Right forelimb (tissue), 1 donor: ENCODE measurements at regions not wholly inside any gene's neighbourhood (a gene's known extent, or its start where the extent isn't known, plus 50 kb on each side); places are given as distances from the start of the nearest gene placed in this dataset.

ENCODE experiments used
- DNase-seq: peaks from one replicate; pipeline ENCODE4 v3.0.0-alpha.2; 2018

DNA sequence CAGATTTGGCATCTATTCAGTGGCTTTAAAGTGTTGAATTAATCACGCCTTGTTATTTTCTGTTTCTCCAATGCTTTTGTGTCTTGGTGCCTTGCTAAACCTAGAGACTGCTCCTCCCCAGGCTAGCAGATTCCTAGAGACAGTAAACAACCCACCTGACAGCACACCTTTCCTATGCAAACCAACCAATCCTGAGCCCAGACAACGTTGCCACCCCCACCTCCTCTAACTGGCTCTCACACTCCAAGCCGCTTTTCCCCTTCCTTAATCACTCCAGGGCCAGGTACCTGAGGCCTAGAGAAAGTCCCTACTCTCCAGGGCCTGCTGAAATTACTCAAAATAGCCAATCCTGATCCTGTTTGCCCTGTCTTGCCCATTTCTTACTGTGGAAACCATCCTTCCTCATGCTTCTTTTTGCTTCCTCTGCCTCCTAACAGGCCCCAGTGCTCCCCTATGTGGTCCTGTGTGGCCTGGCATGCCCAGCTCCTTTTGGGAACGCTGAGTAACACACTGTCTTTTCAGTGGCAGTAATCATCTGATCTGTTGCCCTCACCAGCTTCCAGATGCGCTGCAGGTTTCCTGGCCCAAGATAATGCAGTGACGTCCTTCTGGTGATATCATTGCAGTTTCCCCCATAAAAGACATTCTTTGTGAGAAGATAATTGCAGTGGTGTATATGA lies 53.4 kb downstream of the GAS1 start:
- no peak for DNase-seq

DNA sequence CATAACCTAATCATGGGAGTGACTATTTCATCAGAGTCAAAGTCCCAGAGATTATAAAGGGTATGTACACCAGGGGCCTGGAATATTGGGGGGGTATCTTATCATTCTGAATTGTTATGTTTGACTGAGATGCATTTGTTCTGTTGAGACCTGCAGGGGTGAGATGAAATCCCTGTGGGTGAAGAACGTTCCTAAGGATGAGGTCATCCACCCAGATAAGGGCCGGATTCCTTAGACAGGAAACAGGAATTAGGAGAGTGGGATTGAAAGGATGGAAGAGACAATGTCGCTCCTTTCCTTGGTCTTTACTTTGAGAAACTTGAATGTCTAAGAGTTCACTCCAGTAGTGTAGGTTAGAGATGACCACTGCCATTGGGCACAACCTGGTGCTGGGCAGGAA lies 54.7 kb downstream of the GAS1 start:
- DNase-seq = no peak

DNA sequence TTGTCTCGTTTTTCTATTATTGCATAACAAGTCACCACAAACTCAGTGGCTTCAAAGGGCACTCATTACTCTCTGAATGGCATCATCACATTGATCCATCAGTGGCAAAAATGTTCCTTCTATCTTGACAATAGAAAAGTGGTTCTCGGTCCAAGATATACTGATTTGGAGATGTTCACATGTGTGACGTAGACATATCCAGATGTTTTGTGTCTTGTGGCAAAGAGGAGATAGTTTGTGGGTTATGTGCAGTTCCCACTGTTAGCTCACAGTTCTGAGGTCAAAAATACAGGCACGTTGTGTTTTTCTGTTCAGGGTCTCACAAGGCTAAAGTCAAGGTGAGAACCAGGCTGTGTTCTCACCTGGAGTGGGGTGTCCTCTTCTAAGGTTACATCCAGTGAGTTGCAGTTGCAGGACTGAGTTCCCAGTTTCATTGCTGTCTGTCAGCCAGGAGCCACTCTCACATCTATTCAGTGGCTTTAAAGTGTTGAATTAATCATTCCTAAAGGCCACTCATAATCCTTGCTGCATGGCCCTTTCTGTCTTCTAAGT lies 55.3 kb downstream of the GAS1 start:
- DNase-seq = no peak

DNA sequence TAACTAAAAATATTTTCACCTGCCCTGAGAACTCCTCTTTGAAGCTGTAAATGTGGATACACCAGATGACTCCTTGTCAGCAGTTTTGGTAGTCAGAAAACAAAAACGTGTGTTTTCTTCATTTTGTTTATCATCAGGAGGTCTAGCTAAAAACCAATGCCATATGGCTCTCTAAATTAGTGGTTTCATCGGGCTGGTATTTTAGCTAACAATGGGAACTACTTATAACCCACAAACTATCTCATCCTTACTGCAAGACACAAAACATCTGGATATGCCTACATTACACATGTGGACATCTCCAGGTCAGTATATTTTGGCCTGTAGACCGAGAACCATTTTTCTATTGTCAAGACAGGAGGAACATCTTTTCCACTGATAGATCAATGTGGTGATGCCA lies 56.2 kb downstream of the GAS1 start:
- DNase-seq = no peak

DNA sequence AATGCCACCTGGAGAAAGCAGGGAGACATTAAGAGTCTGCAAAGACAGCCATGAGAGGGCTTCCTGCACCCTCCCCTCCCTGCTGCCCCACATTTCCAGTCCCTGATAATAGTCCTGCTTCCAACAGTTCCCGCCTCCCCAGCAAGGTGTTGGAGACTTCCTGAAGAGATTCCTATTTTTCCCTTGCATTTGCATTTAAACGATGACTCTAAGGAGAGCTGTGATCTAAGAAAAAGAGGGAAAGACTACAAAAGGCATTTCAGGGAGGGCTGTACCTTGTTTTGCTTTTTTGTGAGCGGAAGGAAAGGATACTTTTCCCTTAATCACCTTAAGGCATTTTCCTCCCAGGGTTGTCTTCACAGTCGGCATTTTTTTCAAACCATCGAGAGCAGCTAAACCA lies 62.1 kb downstream of the GAS1 start:
- no peak for DNase-seq

DNA sequence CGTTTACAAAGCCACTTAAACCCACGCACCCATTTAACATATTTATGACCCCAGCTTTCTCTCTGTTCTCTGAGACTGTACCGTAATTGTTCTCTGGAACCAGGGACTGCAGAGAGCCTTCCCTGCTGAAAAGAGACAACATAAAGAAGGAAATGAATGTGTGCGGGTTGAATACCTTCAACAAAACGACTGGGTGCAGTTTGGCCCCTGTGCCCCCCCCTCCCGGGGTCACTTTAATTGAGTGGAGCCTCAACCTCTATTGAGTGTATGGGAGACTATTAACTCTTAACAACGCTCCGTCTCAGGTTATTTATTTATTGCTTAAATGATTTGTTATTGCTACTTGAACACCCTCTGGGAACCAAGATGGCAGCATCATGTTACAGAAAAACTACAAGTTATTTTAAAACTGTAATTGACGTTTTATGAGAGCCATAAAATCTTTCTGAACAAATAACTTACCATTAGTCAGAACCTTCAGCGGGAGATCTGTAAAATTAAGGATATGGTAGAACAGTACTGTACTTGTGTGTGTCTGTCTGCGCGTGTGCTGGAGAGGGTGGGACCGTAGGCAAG lies 70.6 kb downstream of the GAS1 start:
- no peak for DNase-seq

DNA sequence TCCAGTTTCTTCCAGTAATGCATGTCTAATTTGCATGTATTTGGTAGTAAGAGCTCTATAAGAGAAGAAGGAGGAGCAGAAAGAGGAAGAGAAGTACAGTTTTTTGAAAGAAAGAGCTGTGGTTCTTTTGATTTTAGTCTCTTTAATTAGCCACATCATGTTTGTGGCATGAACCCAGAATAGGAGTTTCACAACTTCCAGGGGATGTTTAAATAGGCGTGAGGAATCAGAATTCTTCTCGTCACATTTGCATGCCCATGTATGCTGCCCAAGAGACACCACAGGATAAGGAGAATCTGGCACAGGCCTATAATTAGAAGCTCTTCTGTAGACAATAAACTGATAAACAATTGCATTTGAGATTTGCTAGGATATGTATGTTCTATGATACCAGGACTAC lies 78.7 kb downstream of the GAS1 start:
- no peak for DNase-seq

DNA sequence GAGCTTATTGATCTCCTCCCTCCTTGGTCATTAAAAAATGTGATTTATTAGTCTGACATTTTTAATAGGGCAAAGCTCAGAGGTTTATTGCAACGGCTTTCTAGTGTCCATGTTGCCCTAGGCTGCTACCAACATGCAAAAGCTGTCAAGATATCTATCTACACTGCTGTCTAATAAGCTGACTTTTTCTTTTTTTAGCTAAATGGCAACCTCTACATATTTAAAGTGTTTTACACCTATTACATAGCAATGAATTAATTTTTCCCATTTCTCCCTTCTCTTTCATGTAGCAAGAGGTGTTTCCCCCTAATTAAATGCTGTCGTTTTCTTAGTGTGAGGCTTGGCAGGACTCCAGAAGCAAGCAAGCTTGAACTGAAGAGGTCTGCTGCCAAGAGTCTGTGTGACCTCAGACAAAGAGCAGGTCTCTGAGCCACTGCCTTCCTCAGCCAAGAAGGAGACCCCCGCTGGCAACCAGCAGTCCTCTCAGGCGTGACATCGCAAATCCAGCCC lies 79.4 kb downstream of the GAS1 start:
- DNase-seq = no peak

DNA sequence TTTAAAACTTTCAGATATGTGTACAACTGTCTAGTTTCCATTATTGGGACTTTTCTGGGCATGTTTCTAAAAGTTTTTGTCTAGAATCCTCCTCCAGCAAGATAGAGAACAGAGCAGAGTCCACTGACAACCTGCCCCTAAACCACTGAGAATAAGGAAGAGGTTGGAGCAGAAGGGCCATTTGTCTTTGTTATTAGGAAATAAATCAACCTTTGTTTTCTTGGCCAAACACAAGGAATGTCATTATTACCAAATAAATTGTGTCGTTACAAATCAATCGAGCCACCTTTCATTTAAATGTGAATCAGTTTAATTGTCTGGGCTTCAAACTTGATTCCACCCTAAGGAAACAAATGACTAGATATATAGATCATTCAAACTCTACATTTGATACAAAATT lies 81.4 kb downstream of the GAS1 start:
- DNase-seq = no peak

DNA sequence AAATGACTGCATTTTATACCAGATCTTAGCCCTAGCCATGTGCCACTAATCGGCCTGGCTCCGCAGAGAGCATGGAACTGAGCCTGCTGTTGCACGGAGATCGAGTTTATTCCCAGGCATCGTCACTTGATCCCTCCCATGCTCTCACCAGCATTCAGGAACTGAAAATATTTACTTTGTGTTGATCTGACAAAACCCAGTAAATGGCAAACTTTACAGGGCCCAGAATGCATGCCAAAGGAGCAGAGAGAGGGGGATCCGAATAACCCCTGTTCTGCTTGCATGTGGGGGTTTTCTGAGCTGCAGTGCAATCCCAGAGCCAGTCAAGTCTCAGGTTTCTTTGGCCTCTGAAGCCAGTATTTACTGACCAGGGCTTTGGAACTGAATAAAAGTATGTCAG lies 87.3 kb downstream of the GAS1 start:
- DNase-seq = peak; percentile 48

DNA sequence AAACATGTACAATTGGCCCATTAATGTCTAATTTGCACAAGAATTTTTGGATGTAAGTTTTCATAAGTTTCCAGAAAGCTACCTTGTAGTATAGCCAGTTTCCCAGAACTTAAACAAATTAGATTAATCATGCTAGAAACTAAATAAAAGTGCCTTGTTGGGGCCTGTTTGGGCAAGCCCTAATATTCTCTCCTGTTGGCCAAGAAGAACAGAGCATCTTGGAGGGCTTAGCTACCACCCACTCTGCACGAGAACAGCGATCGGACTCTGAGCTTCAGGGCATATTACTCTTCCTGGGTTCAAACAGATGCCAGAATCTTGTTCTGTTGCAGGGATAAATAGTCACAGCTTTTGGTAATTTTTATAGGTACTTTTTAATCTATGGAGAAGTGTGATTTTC lies 88.2 kb downstream of the GAS1 start:
- DNase-seq = no peak

DNA sequence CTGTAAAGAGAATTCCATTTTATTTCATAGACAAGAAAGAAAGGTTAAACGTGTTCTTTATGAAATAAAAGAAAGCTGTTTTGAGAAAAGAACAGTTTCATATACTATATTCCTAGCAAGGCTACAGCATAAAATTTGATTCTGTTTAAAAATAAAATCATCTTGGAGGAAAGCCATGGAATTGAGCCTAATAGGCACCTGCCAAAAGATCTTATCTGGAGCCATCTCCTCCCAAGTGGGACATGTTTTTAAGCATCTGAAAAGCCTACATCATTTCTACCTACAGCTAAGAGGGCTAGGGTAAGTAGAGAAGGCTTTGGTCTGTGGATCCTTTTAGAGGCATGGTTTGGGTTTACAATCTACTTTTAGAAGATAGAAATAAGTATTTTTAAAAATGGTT lies 89.3 kb downstream of the GAS1 start:
- no peak for DNase-seq

DNA sequence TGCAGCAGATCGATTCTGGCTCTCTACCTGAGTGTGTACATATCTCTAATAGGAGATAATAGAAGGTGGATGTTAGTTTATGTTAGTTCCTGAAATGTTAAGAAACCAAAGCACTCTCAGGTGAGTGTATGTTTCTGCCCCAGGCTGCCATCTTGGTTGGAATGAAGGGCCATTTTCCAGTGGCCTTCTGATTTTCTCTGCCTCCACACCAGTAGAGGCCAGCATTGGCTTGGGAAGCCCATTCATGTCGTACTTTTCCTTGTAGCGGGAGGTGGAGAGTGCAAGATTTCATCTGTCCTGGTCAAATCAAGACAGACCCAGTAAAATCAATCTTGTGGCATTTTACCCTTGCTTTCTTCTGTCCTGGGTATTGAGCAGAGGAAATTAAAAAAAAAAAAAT lies 91.0 kb downstream of the GAS1 start:
- DNase-seq = no peak

DNA sequence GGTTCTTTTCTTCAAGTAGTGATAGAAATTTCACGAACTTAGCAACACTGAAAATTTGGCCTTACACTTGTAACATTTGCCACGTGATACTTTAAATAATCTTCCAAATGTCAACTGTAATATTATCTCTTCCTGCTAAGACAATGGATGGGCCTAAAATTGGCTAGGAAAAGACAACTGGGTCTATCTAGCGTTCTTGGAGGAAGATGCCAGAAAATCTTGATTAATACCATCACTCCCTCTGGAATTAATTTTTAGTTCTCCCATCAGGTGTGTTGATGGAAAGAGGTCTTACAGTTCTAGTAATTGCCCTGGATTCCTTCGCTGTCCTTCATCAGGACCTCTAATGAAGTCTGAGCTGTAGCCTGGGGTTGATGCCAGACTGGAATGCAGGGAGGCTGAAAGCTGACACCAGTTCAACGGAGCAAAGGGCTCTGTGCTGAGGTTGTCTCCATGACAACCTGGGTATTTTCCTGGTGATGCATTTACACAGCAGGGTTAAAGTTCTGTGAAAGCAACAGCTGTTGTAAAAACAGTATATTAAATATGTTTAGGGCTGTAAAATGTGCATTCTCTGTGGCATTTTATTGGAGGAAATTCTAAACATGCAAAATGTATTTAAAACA lies 92.3 kb downstream of the GAS1 start:
- peak; percentile 74 for DNase-seq

DNA sequence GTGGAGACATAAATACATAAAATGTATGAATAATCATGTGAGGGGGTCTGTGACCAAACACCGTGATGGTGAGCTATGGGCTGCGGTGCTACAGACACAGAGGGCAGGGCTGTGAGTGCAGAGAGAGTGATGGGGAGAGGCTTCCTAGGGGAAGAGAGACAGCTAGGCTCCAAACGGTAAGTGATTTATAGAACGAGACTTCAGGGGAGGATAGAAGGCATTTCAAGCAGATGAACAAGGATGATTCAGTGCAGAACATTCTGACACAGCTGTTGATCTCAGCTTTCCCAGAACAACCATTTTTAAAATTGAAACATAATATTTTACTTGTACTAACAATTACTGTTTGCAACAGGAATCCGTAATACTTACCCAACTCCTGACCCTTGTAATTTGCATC lies 100.7 kb downstream of the GAS1 start:
- DNase-seq = no peak

DNA sequence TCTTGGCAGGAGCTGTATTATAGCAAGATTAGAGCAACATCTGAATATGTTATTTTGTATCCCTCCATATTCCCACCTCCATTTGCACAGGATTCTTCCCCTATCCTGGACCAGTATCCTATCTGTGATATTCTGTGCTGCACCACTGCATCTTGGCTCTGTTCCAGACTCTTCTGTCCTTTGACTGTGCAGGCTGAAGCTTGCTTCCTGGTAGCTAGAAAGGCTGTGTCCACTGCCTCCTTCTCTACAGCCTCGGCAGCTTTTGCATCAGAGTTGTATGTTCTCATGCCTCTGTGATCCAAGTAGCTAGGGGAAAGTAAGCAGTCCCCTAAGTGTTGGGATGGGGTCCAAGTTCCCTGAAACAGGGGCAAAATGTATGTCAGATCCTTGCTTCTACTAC lies 104.1 kb downstream of the GAS1 start:
- no peak for DNase-seq

DNA sequence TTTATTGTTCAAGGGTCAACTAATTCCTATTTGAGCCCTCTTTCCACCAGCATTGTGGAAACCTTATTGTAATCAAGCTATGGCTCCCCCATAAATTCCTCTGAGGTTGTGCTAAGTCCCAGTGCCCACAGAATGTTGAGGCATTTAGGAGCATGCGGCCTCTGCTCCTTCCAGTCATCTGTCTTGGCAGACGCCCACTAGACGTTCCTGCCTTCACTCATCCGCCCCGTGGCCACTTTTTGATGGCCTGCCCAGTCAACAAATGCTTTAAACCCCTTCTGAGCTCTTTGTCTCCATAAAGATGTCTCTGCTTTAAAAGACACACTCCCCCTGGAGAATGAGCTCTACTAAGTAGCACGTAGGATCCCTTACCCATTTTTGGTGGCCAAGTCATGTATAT lies 104.7 kb downstream of the GAS1 start:
- DNase-seq = no peak

DNA sequence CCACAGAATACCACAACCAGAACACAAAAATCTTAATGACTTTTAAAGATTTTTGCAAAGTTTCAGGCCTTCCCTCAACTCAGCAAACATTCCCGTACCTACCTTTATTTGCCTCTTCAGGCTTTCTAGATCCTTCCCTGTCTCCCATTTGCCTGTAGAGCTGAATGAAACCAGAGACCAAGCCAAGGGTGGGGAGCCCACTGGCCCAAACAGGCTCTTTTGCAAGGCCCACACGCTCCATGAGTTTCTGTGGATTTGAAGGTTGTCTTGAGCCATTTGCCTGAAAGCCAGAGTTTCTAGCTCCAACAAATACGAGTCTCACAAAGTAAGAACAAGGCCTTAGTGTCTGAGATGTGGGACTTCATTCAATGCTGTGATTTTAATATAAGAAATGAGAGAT lies 107.8 kb downstream of the GAS1 start:
- no peak for DNase-seq

DNA sequence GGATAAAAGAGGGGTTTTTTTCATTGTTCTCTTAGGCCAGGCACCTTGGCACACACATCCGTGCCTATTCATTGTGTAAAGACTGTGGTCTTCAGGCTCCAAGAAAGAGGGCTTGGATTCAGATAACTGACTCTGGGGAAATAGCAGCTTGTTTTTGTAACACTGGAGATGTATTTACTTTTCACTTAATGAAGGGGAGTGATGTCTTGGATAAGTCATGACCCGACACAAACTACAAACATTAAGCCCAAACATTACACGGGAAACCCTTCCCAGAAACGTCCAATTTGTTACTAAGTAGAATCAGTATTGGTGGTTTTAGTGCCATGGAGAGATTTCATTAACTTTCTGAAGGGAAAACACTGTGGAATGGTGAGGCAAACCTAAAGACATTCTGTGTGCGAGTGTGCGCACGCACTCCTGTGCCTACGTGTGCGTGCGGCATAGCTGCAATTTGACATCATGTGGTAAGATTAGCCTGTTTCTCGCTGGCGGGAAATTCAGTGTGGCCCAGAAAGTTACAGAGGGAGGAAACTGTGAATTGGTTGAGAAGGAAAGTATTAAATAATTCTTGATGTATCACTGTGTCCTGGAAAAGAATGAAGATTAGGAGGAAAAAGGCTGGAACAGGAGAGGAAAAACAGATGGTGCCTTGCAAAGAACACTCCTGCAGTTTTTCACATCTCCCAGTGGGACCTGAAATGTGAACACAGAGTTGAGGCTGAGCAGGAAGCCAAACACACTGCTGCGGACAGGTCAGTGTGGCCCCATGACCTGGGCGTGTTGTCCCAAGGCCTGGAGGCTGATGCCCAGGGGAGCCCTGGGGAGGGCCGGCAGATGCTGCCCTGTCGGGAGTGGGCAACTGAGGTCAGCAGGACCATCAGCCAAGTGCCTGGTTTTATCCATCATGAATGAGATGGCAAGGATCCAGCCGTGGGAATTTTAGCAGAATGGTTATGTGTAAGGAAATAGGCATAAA lies 108.5 kb downstream of the GAS1 start:
- no peak for DNase-seq

DNA sequence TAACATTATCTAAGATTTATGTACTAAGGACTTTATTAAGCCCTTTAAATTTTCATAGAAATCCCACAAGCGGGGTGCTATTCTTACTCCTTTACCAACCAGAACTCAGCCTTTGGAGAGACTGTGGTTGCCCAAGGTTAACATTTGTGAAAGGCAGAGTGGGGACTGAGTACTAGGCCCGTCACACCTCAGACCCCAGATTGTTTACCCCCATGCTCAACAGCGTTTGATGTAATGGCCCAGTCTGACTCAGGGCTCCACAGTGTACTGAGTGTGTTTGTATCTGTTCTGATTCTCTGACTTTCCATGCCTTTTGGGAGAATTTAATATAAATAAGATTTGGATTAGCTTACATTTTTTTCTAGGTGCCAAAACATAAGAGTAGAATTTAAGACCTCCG lies 110.0 kb downstream of the GAS1 start:
- DNase-seq = no peak

DNA sequence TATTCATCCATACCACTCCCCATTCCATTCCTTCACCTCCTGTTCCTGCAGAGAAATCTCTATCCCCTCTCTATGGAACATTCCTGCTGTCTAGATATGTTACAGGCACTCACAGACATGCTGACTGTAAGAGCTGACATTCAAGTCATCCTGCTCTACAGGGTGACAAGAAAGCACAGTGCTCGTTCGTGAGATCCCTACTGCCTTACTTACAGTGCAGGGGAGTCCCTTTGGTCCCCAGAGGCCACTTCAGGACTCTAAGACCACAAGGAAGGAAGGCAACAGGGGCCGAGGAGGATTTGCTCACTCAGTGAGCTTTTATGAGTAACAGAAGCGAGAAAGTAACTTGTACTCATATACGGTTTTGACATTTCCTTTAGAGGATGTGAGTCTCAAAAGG lies 110.5 kb downstream of the GAS1 start:
- no peak for DNase-seq

DNA sequence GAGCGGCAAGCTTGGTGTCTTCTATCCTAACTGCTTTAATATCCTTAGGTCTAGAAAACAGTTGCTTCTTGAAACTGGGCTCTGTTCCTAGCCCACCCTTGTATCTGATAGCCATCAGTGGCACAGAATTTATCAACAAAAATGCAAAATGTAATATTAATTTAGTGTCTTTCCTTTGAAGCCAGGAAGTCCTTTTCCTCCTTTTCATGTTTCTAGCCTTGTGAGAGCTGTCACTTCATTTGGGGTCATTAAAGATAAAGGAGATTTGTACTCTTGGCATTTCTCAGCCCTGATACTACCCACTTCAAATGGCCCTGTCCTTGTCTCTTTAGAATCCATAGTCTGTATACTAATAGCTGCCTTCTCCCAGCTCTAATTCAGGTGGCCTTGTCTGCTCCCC lies 111.0 kb downstream of the GAS1 start:
- DNase-seq = no peak

DNA sequence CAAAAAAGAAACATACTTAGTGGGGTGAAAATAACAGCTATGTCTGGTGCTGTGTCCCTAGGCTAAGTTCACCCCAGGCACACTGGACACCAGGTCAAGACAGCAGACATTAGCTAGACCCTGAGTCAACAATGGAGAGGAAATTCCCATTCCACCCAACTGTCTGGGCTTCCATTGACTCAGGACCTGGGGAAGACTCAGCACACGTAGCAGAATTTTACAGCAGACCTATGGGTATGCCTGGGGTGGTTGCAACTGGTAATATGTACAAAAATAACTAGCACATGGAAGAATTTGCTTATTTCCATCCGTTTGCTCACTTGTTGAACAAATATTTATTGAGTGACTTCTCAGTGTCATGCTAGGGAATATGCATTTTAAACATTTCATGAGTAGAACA lies 117.0 kb downstream of the GAS1 start:
- no peak for DNase-seq
